MM.1S (cell line): ENCODE measurements at regions not wholly inside any gene's neighbourhood (a gene's known extent, or its start where the extent isn't known, plus 50 kb on each side); places are given as distances from the start of the nearest gene placed in this dataset.

ENCODE experiments used
- DNase-seq: peaks from one replicate; pipeline ENCODE4 v3.0.0-alpha.2; 2015
- H2AFZ ChIP-seq: fragments of 300-600 bp; sonication (generic); 2 replicates; pipeline ENCODE4 v1.6.0; 2016; ENCODE audit warnings: antibody characterized with exemption, low read length
- H3F3A ChIP-seq: fragments of 300-600 bp; sonication (generic); 2 replicates; pipeline ENCODE4 v1.6.1; 2016; ENCODE audit warnings: mild to moderate bottlenecking, antibody characterized with exemption, low read length, moderate library complexity, mixed read lengths; ENCODE audit not compliant: insufficient read depth
- H3K27ac ChIP-seq: fragments of 300-600 bp; sonication (generic); 2 replicates; pipeline ENCODE4 v1.5.1; 2016; ENCODE audit warnings: mild to moderate bottlenecking, low read length
- H3K27me3 ChIP-seq: fragments of 300-600 bp; sonication (generic); replicated peaks from 2 replicates; pipeline ENCODE4 v1.6.0; 2016; ENCODE audit warnings: low read length; ENCODE audit not compliant: insufficient read depth
- H3K36me3 ChIP-seq: fragments of 300-600 bp; sonication (generic); replicated peaks from 2 replicates; pipeline ENCODE4 v1.6.1; 2016; ENCODE audit warnings: mild to moderate bottlenecking, low read length, mixed read lengths; ENCODE audit not compliant: insufficient read depth
- H3K4me1 ChIP-seq: fragments of 300-600 bp; sonication (generic); 2 replicates; pipeline ENCODE4 v1.6.1; 2016; ENCODE audit warnings: low read length, mixed read lengths
- H3K4me2 ChIP-seq: fragments of 300-600 bp; sonication (generic); 2 replicates; pipeline ENCODE4 v1.6.0; 2016; ENCODE audit warnings: low read depth, low read length
- H3K4me3 ChIP-seq: fragments of 300-600 bp; sonication (generic); 2 replicates; pipeline ENCODE4 v1.5.1; 2016; ENCODE audit warnings: low read length, mixed read lengths
- H3K79me2 ChIP-seq: fragments of 300-600 bp; sonication (generic); 2 replicates; pipeline ENCODE4 v1.6.1; 2016; ENCODE audit warnings: mixed run types, low read length, mixed read lengths
- H3K9ac ChIP-seq: fragments of 300-600 bp; sonication (generic); 2 replicates; pipeline ENCODE4 v1.6.1; 2016; ENCODE audit warnings: low read length, mixed read lengths
- H3K9me2 ChIP-seq: fragments of 300-600 bp; sonication (generic); replicated peaks from 2 replicates; pipeline ENCODE4 v1.6.1; 2016; ENCODE audit warnings: mild to moderate bottlenecking, low read length, mixed read lengths; ENCODE audit not compliant: insufficient read depth
- H3K9me3 ChIP-seq: fragments of 300-600 bp; sonication (generic); replicated peaks from 2 replicates; pipeline ENCODE4 v1.6.1; 2016; ENCODE audit warnings: mild to moderate bottlenecking, low read length, mixed read lengths; ENCODE audit not compliant: insufficient read depth
- H4K20me1 ChIP-seq: fragments of 300-600 bp; sonication (generic); 2 replicates; pipeline ENCODE4 v1.6.1; 2016; ENCODE audit warnings: mild to moderate bottlenecking, low read length, moderate library complexity, mixed read lengths; ENCODE audit not compliant: insufficient read depth
- EZH2 ChIP-seq: fragments of 300-600 bp; sonication (generic); optimal IDR thresholded peaks from 2 replicates; pipeline ENCODE3; 2017; ENCODE audit warnings: low read depth, mild to moderate bottlenecking, antibody characterized with exemption, low read length, mixed read lengths
- EZH2phosphoT487 ChIP-seq: fragments of 300-600 bp; sonication (generic); IDR thresholded peaks from 2 replicates; pipeline ENCODE4 v1.6.1; 2018; ENCODE audit warnings: antibody characterized with exemption, low read length
- TF ChIP-seq, protein P1 (sequence below): fragments of 300-600 bp; sonication (generic); IDR thresholded peaks from 2 replicates; pipeline ENCODE4 v1.5.1; 2016; ENCODE audit warnings: antibody characterized with exemption, low read length, mixed read lengths

DNA sequence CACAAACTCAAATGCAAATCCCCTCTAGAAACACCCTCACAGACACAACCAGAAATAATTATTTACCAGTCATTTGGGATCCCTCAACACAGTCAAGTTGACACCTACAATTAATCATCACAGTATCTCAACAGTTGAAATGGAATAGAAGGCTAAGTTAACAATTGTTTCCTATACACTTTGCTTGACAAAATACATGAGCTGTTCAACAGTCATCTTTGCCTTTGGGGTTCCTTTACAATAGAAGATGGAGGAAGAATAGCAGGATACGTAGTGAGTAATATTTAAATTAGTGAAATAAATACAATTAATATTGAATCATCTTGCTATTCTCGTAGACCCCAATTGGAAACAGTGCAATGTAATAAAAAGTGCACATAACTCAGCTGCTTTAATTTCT is 487.3 kb upstream of the ADAMTS5 start:
- Histone ChIP-seq H2AFZ (no peak overlapping the region), H4K20me1 (no peaks in the 10 kb centered on the region), H3K27me3 (no peaks in the 10 kb centered on the region), H3F3A (no peaks in the 10 kb centered on the region), H3K4me2 (no peak overlapping the region), H3K4me3 (no peak overlapping the region), H3K9ac (no peak overlapping the region), H3K9me3 (no peaks in the 10 kb centered on the region), H3K9me2 (no peaks in the 10 kb centered on the region), H3K79me2 (no peaks in the 10 kb centered on the region), H3K27ac (no peak overlapping the region), H3K36me3 (no peaks in the 10 kb centered on the region), H3K4me1 (no peaks in the 10 kb centered on the region)
- TF ChIP-seq EZH2phosphoT487 = no peak
- DNase-seq = no peak

DNA sequence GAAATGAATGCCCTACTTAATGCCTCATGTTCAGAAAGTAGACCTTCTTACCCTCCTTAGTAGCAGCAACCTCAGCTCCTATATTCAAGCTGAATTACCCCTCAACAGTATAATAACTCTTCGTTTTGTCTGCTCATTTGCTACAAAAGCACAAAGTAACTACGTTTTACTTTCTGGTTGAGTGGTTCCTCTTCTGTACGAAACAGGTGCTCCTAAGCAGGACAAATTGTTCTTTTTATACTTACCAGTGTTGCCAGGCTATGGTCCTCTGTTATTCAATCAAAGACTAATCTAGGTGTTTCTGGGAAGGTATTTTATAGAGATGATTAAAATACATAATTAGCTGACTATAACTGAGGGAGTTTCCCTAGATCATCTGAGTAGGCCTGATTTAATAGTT is 484.2 kb upstream of the ADAMTS5 start:
- Histone ChIP-seq H2AFZ (no peak overlapping the region), H3K36me3 (no peaks in the 10 kb centered on the region), H3K9ac (no peak overlapping the region), H3K4me1 (no peaks in the 10 kb centered on the region), H3F3A (no peaks in the 10 kb centered on the region), H3K9me2 (no peaks in the 10 kb centered on the region), H3K27me3 (no peaks in the 10 kb centered on the region), H3K27ac (no peak overlapping the region), H3K4me2 (no peak overlapping the region), H3K4me3 (no peak overlapping the region), H3K79me2 (no peaks in the 10 kb centered on the region), H3K9me3 (no peaks in the 10 kb centered on the region), H4K20me1 (no peaks in the 10 kb centered on the region)
- no peak for DNase-seq
- TF ChIP-seq EZH2phosphoT487 (no peak), EZH2 (no peak)
- TF ChIP-seq, protein P1, sequence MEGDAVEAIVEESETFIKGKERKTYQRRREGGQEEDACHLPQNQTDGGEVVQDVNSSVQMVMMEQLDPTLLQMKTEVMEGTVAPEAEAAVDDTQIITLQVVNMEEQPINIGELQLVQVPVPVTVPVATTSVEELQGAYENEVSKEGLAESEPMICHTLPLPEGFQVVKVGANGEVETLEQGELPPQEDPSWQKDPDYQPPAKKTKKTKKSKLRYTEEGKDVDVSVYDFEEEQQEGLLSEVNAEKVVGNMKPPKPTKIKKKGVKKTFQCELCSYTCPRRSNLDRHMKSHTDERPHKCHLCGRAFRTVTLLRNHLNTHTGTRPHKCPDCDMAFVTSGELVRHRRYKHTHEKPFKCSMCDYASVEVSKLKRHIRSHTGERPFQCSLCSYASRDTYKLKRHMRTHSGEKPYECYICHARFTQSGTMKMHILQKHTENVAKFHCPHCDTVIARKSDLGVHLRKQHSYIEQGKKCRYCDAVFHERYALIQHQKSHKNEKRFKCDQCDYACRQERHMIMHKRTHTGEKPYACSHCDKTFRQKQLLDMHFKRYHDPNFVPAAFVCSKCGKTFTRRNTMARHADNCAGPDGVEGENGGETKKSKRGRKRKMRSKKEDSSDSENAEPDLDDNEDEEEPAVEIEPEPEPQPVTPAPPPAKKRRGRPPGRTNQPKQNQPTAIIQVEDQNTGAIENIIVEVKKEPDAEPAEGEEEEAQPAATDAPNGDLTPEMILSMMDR = no peak

DNA sequence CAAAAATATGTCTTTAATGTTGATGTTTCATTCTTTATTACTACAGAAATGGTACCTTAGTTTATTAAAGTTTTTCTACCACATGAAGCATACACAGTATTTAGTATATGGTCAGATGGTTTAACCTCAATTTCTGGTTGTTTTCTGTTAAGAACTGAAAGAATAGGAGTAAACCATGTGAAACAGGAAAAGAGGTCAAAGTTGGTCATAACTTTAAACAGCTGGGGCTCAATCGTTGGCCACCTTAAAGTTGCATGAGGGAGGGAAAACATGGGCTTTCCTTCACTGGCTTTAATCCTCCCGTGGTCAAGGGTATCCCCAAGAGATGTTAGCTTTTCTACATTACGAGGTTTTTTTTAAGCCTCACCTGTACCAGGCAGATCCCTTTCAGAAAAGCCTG is 483.3 kb upstream of the ADAMTS5 start:
- peak; percentile 22 for DNase-seq
- H3K27ac ChIP-seq = no peak overlapping the region
- H3K4me1 ChIP-seq = no peaks in the 10 kb centered on the region
- no peaks in the 10 kb centered on the region for H3K9me3 ChIP-seq
- no peaks in the 10 kb centered on the region for H4K20me1 ChIP-seq
- no peaks in the 10 kb centered on the region for H3F3A ChIP-seq
- no peaks in the 10 kb centered on the region for H3K27me3 ChIP-seq
- no peaks in the 10 kb centered on the region for H3K79me2 ChIP-seq
- H3K9me2 ChIP-seq = no peaks in the 10 kb centered on the region
- no peak overlapping the region for H2AFZ ChIP-seq
- no peak overlapping the region for H3K9ac ChIP-seq
- no peak overlapping the region for H3K4me3 ChIP-seq
- TF ChIP-seq, protein P1 = no peak
- TF ChIP-seq EZH2phosphoT487 (no peak), EZH2 (no peak)
- H3K36me3 ChIP-seq = no peaks in the 10 kb centered on the region
- no peak overlapping the region for H3K4me2 ChIP-seq

DNA sequence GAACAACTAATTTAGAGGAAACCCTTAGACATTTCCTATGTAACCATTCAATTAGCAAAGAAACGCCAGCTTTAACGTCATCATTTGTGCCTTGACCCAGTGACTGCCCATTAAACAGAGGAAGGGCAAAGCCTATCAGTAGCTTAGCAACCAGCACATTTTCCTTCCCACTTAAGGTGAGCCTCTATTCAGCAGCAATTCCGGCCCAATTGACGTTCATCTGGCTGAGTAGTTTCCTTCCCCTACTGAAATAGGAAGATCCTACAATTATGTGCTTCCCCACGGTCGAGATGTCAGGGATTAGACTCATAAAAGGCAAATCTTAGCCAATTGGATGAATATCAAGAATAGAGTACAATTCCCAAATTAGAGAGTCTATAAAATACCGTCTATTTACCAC is 482.1 kb upstream of the ADAMTS5 start:
- Histone ChIP-seq H3K27me3 (no peaks in the 10 kb centered on the region), H3K36me3 (no peaks in the 10 kb centered on the region), H3K27ac (no peak overlapping the region), H3K79me2 (no peaks in the 10 kb centered on the region), H3K9me3 (no peaks in the 10 kb centered on the region), H3K4me2 (no peak overlapping the region), H3F3A (no peaks in the 10 kb centered on the region), H2AFZ (no peak overlapping the region), H3K9me2 (no peaks in the 10 kb centered on the region), H3K4me1 (no peaks in the 10 kb centered on the region), H4K20me1 (no peaks in the 10 kb centered on the region), H3K4me3 (no peak overlapping the region), H3K9ac (no peak overlapping the region)
- TF ChIP-seq, protein P1 = no peak
- TF ChIP-seq EZH2 = no peak
- no peak for TF ChIP-seq EZH2phosphoT487
- no peak for DNase-seq
